GM21619 (cell line): ENCODE measurements at regions not wholly inside any gene's neighbourhood (a gene's known extent, or its start where the extent isn't known, plus 50 kb on each side); places are given as distances from the start of the nearest gene placed in this dataset.
"Not testable (repeated sequence)": the region's sequence is repeated elsewhere in the genome, so short reads cannot be mapped to it uniquely, and the experiment has no call there.

Experiments used
- ATAC-seq: cut with Tn5 transposase; IDR thresholded peaks from one replicate; pipeline ENCODE4 v1.9.1; 2021; ENCODE audit not compliant: unreplicated experiment

GRCh38 chr14:89469210-89470198, 52.5 kb upstream of the FOXN3 start:
- ATAC-seq: no peak

- no peak for ATAC-seq
Measured at GRCh38 chr14:89468566-89468965, 51.5 kb upstream of the FOXN3 start.

GRCh38 chr14:89468030-89468429, 51.0 kb upstream of the FOXN3 start:
- ATAC-seq: not testable (repeated sequence)

DNA sequence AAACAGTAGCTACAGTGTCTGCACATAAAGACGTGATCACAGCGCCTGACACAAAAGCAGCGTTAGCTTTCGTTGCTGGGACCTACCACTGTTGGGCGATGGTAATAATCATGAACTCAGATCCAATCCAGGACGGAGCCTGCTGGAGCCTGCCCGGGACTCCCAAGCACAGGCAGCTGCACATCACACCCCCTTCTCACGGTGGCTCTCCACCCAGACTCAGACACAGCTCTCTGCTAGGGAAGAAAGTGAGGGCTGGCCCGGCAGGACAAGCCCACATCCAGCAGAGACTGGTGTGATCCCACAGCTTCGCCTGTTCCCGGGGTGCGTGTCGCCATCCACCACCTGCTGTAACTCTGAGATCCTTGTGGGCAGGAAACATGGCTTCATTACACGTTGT, 49.9 kb upstream of the FOXN3 start:
- ATAC-seq: no peak
